ENCODE measurements at regions not wholly inside any gene's neighbourhood (a gene's known extent, or its start where the extent isn't known, plus 50 kb on each side); places are given as distances from the start of the nearest gene placed in this dataset.
"Not testable (repeated sequence)": the region's sequence is repeated elsewhere in the genome, so short reads cannot be mapped to it uniquely, and the experiment has no call there.

GRCh38 chrX:45447331-45447730 is 246.7 kb upstream of the DIPK2B start:
- in situ Hi-C loops (cut with MboI; ENCODE audit: low sequenced_read_pairs): no loop called here

GRCh38 chrX:45445745-45446412 is 245.2 kb upstream of the DIPK2B start:
- in situ Hi-C loops (cut with MboI; ENCODE audit: low sequenced_read_pairs): no loop called here

GRCh38 chrX:45437186-45437585 is 236.5 kb upstream of the DIPK2B start:
- in situ Hi-C loops (cut with MboI; ENCODE audit: low sequenced_read_pairs): no loop called here

- in situ Hi-C loops (cut with MboI; ENCODE audit: low sequenced_read_pairs): no loop called here
Measured at GRCh38 chrX:45435481-45435880, 234.8 kb upstream of the DIPK2B start.

- in situ Hi-C loops (cut with MboI; ENCODE audit: low sequenced_read_pairs): no loop called here
Measured at GRCh38 chrX:45434231-45434630, 233.6 kb upstream of the DIPK2B start.

GRCh38 chrX:45428831-45429230 is 228.2 kb upstream of the DIPK2B start:
- in situ Hi-C loops (cut with MboI; ENCODE audit: low sequenced_read_pairs): no loop called here

- in situ Hi-C loops (cut with MboI; ENCODE audit: low sequenced_read_pairs): no loop called here
Measured at GRCh38 chrX:45424326-45424725, 223.7 kb upstream of the DIPK2B start.

- in situ Hi-C loops (cut with MboI; ENCODE audit: low sequenced_read_pairs): no loop called here
Measured at GRCh38 chrX:45422216-45422925, 221.7 kb upstream of the DIPK2B start.

GRCh38 chrX:45421806-45422205 is 221.1 kb upstream of the DIPK2B start:
- in situ Hi-C loops (cut with MboI; ENCODE audit: low sequenced_read_pairs): no loop called here

GRCh38 chrX:45404206-45404605 is 203.5 kb upstream of the DIPK2B start:
- in situ Hi-C loops (cut with MboI; ENCODE audit: low sequenced_read_pairs): no loop called here

- in situ Hi-C loops (cut with MboI; ENCODE audit: low sequenced_read_pairs): no loop called here
Measured at GRCh38 chrX:45401923-45402322, 201.2 kb upstream of the DIPK2B start.

GRCh38 chrX:45400951-45401725 is 200.5 kb upstream of the DIPK2B start:
- in situ Hi-C loops (cut with MboI; ENCODE audit: low sequenced_read_pairs): not testable (repeated sequence)

GRCh38 chrX:45400027-45400779 is 199.5 kb upstream of the DIPK2B start:
- in situ Hi-C loops (cut with MboI; ENCODE audit: low sequenced_read_pairs): no loop called here

- in situ Hi-C loops (cut with MboI; ENCODE audit: low sequenced_read_pairs): no loop called here
Measured at GRCh38 chrX:45385757-45386156, 185.1 kb upstream of the DIPK2B start.

- in situ Hi-C loops (cut with MboI; ENCODE audit: low sequenced_read_pairs): no loop called here
Measured at GRCh38 chrX:45381841-45382240, 181.2 kb upstream of the DIPK2B start.

GRCh38 chrX:45381366-45381765 is 180.7 kb upstream of the DIPK2B start:
- in situ Hi-C loops (cut with MboI; ENCODE audit: low sequenced_read_pairs): no loop called here

- in situ Hi-C loops (cut with MboI; ENCODE audit: low sequenced_read_pairs): no loop called here
Measured at GRCh38 chrX:45379236-45379635, 178.6 kb upstream of the DIPK2B start.

GRCh38 chrX:45372151-45372550 is 171.5 kb upstream of the DIPK2B start:
- in situ Hi-C loops (cut with MboI; ENCODE audit: low sequenced_read_pairs): no loop called here

GRCh38 chrX:45368705-45369104 is 168.0 kb upstream of the DIPK2B start:
- in situ Hi-C loops (cut with MboI; ENCODE audit: low sequenced_read_pairs): no loop called here

GRCh38 chrX:45363596-45363995 is 162.9 kb upstream of the DIPK2B start:
- in situ Hi-C loops (cut with MboI; ENCODE audit: low sequenced_read_pairs): no loop called here

- in situ Hi-C loops (cut with MboI; ENCODE audit: low sequenced_read_pairs): no loop called here
Measured at GRCh38 chrX:45360571-45360970, 159.9 kb upstream of the DIPK2B start.

Data from HL-60/S4 treated with retinoic acid at 250 ng/mL for 4 days and 3 days (cell line).